NT2/D1 (cell line): ENCODE measurements at regions not wholly inside any gene's neighbourhood (a gene's known extent, or its start where the extent isn't known, plus 50 kb on each side); places are given as distances from the start of the nearest gene placed in this dataset.

Experiments
- SUZ12 ChIP-seq: IDR thresholded peaks from 2 replicates; pipeline ENCODE4 v1.6.1; 2011; ENCODE audit not compliant: insufficient read length, insufficient read depth; ENCODE audit errors: extremely low read depth
- YY1 ChIP-seq: IDR thresholded peaks from 2 replicates; pipeline ENCODE4 v1.6.1; 2011; ENCODE audit not compliant: insufficient read length, insufficient read depth
- ZNF274 ChIP-seq: IDR thresholded peaks from 2 replicates; pipeline ENCODE4 v1.6.1; 2011; ENCODE audit warnings: mild to moderate bottlenecking, low read depth, low read length

DNA sequence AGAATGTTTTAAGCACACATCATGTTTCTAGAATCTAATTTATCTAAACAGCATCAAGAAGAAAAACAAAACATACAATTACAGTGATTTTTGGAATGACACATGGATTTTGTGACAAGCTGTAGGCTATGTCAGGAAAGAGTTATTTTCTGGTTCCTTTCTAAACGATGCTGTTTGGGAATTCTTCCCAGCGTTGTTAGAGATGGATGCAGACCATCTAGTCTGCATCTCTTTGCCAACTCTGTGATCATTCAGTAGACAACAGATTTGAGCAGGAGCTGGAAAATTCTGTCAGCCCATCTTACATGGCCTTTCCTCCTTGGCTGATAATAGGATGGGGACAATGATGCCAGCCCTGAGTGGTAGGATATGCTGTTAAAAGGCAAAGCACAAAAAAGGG is 295.7 kb upstream of the TRPC7 start:
- TF ChIP-seq ZNF274: no peak
- no peak for TF ChIP-seq YY1
- no peak for TF ChIP-seq SUZ12
